ENCODE measurements at regions not wholly inside any gene's neighbourhood (a gene's known extent, or its start where the extent isn't known, plus 50 kb on each side); places are given as distances from the start of the nearest gene placed in this dataset.

DNA sequence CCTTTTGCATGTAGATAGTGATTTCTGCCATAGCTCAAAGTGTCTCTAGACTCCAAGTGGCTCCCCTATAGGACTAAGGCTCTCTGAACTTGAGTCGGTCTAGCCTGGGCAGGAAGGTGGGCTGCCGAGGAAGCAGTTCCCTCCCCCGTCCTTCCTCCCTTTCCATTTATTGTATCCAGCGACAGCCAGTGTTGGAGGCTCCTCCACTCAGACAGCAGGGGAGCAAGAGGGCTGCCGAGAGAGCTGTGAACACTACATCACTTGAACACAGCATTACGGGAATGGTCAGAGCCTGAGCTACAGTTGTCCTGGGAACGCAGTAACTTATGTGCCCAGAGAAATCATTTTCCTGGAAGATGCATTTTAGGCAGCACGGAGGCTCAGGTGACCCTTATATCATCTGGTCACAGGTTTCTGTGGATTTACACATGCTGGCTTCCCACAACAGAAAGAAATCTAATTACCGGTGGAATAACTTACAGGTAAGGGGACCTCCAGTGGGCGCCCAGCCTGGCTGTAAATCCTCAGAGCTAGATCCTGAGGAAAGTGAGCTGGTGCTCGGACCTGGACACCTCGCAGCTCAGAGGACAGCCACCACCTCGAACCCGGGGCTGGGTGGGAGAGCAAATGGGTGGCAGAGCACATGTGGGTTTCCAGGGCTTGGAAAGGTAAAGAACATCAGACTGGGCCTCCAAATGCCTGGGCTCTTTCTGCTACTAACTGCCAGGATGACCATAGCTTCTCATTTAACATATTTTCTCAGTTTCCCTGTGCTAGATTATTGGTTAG is 197.1 kb downstream of the UACA start:
- TF ChIP-seq EP300 (IDR thresholded peaks at IDR 0.05; ENCODE audit: borderline replicate concordance) (no peak), NFIC (IDR thresholded peaks at IDR 0.05) (no peak), USF1 (IDR thresholded peaks at IDR 0.05) (no peak), YY1 (IDR thresholded peaks at IDR 0.05; ENCODE audit: low read depth) (no peak), CEBPB (IDR thresholded peaks at IDR 0.05) (no peak), RAD21 (IDR thresholded peaks at IDR 0.05; ENCODE audit: low read depth) (no peak), EGR1 (IDR thresholded peaks at IDR 0.05) (no peak), REST (IDR thresholded peaks at IDR 0.05; ENCODE audit: low read depth) (no peak)

All from Ishikawa (cell line).